ENCODE measurements at regions not wholly inside any gene's neighbourhood (a gene's known extent, or its start where the extent isn't known, plus 50 kb on each side); places are given as distances from the start of the nearest gene placed in this dataset.

DNA sequence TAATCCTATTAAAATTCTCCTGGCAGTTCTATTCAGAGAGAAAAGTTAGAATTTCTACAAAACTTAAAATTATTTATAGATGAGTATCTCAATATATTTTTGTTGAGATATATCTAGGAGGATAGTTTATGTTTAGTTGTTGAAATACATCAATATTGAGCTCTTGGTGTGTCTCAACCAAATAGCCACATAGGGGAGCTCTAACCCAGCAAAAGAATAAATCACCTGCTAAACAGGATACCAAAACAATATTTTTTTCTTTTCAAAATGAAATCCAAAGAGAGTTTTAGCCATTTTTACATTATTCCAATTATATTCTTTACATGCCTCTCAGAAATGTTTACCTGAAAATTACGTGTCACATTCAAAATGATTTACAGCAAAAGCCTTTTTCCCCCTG lies 954.7 kb downstream of the SLITRK6 start:
- Histone ChIP-seq H3K36me3 (ENCODE audit: insufficient read depth, low read length, poor library complexity, severe bottlenecking) (no peaks in the 10 kb centered on the region), H3K9me3 (ENCODE audit: low read depth, low read length, poor library complexity, severe bottlenecking) (no peaks in the 10 kb centered on the region), H3K27me3 (replicated peaks; ENCODE audit: insufficient read depth, low read depth, low read length, poor library complexity) (no peaks in the 10 kb centered on the region), H3K27ac (ENCODE audit: low read depth, low read length, poor library complexity, severe bottlenecking) (no peak overlapping the region), H3K4me3 (ENCODE audit: low read depth, low read length, poor library complexity, severe bottlenecking) (no peak overlapping the region), H3K4me1 (ENCODE audit: insufficient read depth, low read length, poor library complexity, severe bottlenecking) (no peaks in the 10 kb centered on the region)
- TF ChIP-seq EZH2 (IDR thresholded peaks at IDR 0.05; ENCODE audit: borderline replicate concordance, low read depth, low read length, poor library complexity, severe bottlenecking) (no peak), CTCF (conservative IDR thresholded peaks at IDR 0.05; ENCODE audit: low read depth, low read length) (peak; percentile 69)
- CTCF ChIA-PET: interaction anchor here (0.6 to 0.8 kb wide), 2 partner anchors 198 to 1021 kb away, joined by 3 read pairs; no protein-coding TSS in a partner anchor
- POLR2A ChIA-PET (ENCODE audit: low non-redundant PET): no interaction called here
- intact Hi-C loops (cut with micrococcal nuclease; ENCODE audit: unreplicated experiment): loop anchor here (2.0 kb wide), 1 partner anchor 964 kb away; no protein-coding TSS in a partner anchor
- peak; percentile 48 for DNase-seq (ENCODE audit: low spot score)
- no TSS peak for BruUV-seq (replicated peaks)

DNA sequence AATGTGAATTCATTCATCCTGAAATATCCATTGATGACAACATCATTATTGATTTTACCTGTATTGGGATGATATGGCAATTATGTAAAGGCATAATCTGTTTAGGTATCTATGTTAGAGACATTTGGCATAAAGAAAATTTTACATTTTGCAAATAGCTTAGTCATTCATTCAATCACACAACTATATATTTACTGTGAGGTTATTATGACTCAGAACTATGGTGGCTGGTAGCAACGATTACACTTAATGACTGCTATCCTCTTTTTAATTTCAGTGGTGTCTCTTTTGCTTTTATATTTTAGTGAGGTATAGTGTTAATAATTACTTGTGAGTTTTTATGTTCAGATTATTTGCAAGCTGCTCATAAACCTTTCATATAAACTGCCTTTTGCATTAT lies 955.9 kb downstream of the SLITRK6 start:
- BruUV-seq (replicated peaks): no TSS peak
- no peak for TF ChIP-seq EZH2 (IDR thresholded peaks at IDR 0.05; ENCODE audit: borderline replicate concordance, low read depth, low read length, poor library complexity, severe bottlenecking)
- TF ChIP-seq CTCF (conservative IDR thresholded peaks at IDR 0.05; ENCODE audit: low read depth, low read length): no peak
- no peak for DNase-seq (ENCODE audit: low spot score)
- Histone ChIP-seq H3K4me3 (ENCODE audit: low read depth, low read length, poor library complexity, severe bottlenecking) (no peak overlapping the region), H3K36me3 (ENCODE audit: insufficient read depth, low read length, poor library complexity, severe bottlenecking) (no peaks in the 10 kb centered on the region), H3K27ac (ENCODE audit: low read depth, low read length, poor library complexity, severe bottlenecking) (no peak overlapping the region), H3K27me3 (replicated peaks; ENCODE audit: insufficient read depth, low read depth, low read length, poor library complexity) (no peaks in the 10 kb centered on the region), H3K9me3 (ENCODE audit: low read depth, low read length, poor library complexity, severe bottlenecking) (no peaks in the 10 kb centered on the region), H3K4me1 (ENCODE audit: insufficient read depth, low read length, poor library complexity, severe bottlenecking) (no peaks in the 10 kb centered on the region)
- POLR2A ChIA-PET (ENCODE audit: low non-redundant PET): no interaction called here
- intact Hi-C loops (cut with micrococcal nuclease; ENCODE audit: unreplicated experiment): no loop called here
- CTCF ChIA-PET: no interaction called here

- Histone ChIP-seq H3K4me3 (ENCODE audit: low read depth, low read length, poor library complexity, severe bottlenecking) (no peak overlapping the region), H3K36me3 (ENCODE audit: insufficient read depth, low read length, poor library complexity, severe bottlenecking) (no peaks in the 10 kb centered on the region), H3K9me3 (ENCODE audit: low read depth, low read length, poor library complexity, severe bottlenecking) (no peaks in the 10 kb centered on the region), H3K27ac (ENCODE audit: low read depth, low read length, poor library complexity, severe bottlenecking) (no peak overlapping the region), H3K4me1 (ENCODE audit: insufficient read depth, low read length, poor library complexity, severe bottlenecking) (no peaks in the 10 kb centered on the region), H3K27me3 (replicated peaks; ENCODE audit: insufficient read depth, low read depth, low read length, poor library complexity) (no peaks in the 10 kb centered on the region)
- no TSS peak for BruUV-seq (replicated peaks)
- TF ChIP-seq EZH2 (IDR thresholded peaks at IDR 0.05; ENCODE audit: borderline replicate concordance, low read depth, low read length, poor library complexity, severe bottlenecking): no peak
- TF ChIP-seq CTCF (conservative IDR thresholded peaks at IDR 0.05; ENCODE audit: low read depth, low read length): no peak
- no peak for DNase-seq (ENCODE audit: low spot score)
- ChIA-PET POLR2A (ENCODE audit: low non-redundant PET) (no interaction called here), CTCF (no interaction called here)
- intact Hi-C loops (cut with micrococcal nuclease; ENCODE audit: unreplicated experiment): no loop called here
Observed at GRCh38 chr13:84834201-84834600, 951.9 kb upstream of the SLITRK1 start.
